GM12878 (cell line): ENCODE measurements at regions not wholly inside any gene's neighbourhood (a gene's known extent, or its start where the extent isn't known, plus 50 kb on each side); places are given as distances from the start of the nearest gene placed in this dataset.

Experiments
- ATAC-seq: fragments of 200-7000 bp; cut with Tn5 transposase; 3 replicates; pipeline ENCODE4 v1.9.1; 2020; ENCODE audit warnings: mild to moderate bottlenecking, moderate library complexity
- BruUV-seq: library from RNA; stranded (reverse); fragments of 400-500 nt; replicated peaks from 2 replicates; lab custom pipeline; 2021; lab: Mats Ljungman, UMichigan
- CTCF ChIA-PET: fragments of 300-600 bp; sonication (Branson Sonifier 250); formaldehyde crosslinking; extraction: SDS; loops from one replicate; lab custom pipeline; 2021; ENCODE audit warnings: inconsistent platforms; lab: Yijun Ruan, JAX
- POLR2A ChIA-PET: fragments of 350-600 bp; formaldehyde crosslinking; extraction: SDS; loops from one replicate; lab custom pipeline; 2021; ENCODE audit warnings: inconsistent platforms; lab: Charles Lee
- RAD21 ChIA-PET: fragments of 300-600 bp; sonication (Branson Sonifier 250); formaldehyde crosslinking; loops from one replicate; lab custom pipeline; 2023; ENCODE audit warnings: antibody characterized with exemption; ENCODE audit not compliant: unreplicated experiment; lab: Charles Lee
- SMC1A ChIA-PET: fragments of 300-600 bp; sonication (Branson Sonifier 250); formaldehyde crosslinking; loops from one replicate; lab custom pipeline; 2023; ENCODE audit not compliant: unreplicated experiment, uncharacterized antibody; lab: Charles Lee
- DNase-seq: peaks from one replicate; pipeline ENCODE4 v3.0.0-alpha.2; 2011; ENCODE audit warnings: low read depth, low spot score
- FAIRE-seq: peaks from 3 replicates; lab custom pipeline; 2011; peaks lifted over from hg19 to GRCh38; lab: Jason Lieb, UNC
- H2AFZ ChIP-seq: 2 replicates; pipeline ENCODE4 v1.6.0; 2011; ENCODE audit warnings: low read depth, low read length, control low read depth; ENCODE audit not compliant: control insufficient read depth
- H3K27ac ChIP-seq: 2 replicates; pipeline ENCODE4 v1.5.1; 2011; ENCODE audit warnings: control low read depth; ENCODE audit not compliant: control insufficient read depth, insufficient read depth
- H3K27me3 ChIP-seq, 2 experiments: replicated peaks in 1 of 2; 2 replicates each; pipeline versions ENCODE4 v1.6.0 to v1.6.1; 2011; ENCODE audit warnings: low read length in 1 of 2; ENCODE audit not compliant: control insufficient read depth in 2 of 2, insufficient read depth in 2 of 2
- H3K36me3 ChIP-seq, 2 experiments: 2 replicates each; pipeline ENCODE4 v1.5.1; 2011; ENCODE audit warnings: low read length in 1 of 2; ENCODE audit not compliant: control insufficient read depth in 2 of 2, insufficient read depth in 2 of 2
- H3K4me1 ChIP-seq: 2 replicates; pipeline ENCODE4 v1.6.1; 2011; ENCODE audit warnings: mild to moderate bottlenecking, low read length, moderate library complexity, mixed read lengths; ENCODE audit not compliant: control insufficient read depth, insufficient read depth
- H3K4me2 ChIP-seq: 2 replicates; pipeline ENCODE4 v1.6.0; 2011; ENCODE audit warnings: control low read depth; ENCODE audit not compliant: control insufficient read depth, insufficient read depth
- H3K4me3 ChIP-seq: fragments of 200-600 bp; sonication (generic); 2 replicates; pipeline ENCODE4 v1.5.1; 2016
- H3K79me2 ChIP-seq: 2 replicates; pipeline ENCODE4 v1.6.0; 2011; ENCODE audit warnings: low read length; ENCODE audit not compliant: control insufficient read depth, insufficient read depth
- H3K9ac ChIP-seq: 2 replicates; pipeline ENCODE4 v1.8.0; 2011; ENCODE audit warnings: low read length, control low read depth, mixed read lengths; ENCODE audit not compliant: control insufficient read depth, insufficient read depth
- H3K9me3 ChIP-seq: replicated peaks from 3 replicates; pipeline ENCODE4 v1.5.1; 2011; ENCODE audit warnings: mild to moderate bottlenecking, low read length; ENCODE audit not compliant: control insufficient read depth, insufficient read depth
- H4K20me1 ChIP-seq: 2 replicates; pipeline ENCODE4 v1.6.0; 2011; ENCODE audit not compliant: control insufficient read depth, insufficient read depth
- BRCA1 ChIP-seq: IDR thresholded peaks from 2 replicates; pipeline ENCODE4 v1.6.1; 2011; ENCODE audit warnings: low read depth, low read length, improper control_type of control experiment
- CHD2 ChIP-seq: IDR thresholded peaks from 2 replicates; pipeline ENCODE4 v1.6.1; 2011; ENCODE audit warnings: low read depth, low read length, improper control_type of control experiment, borderline replicate concordance
- CREM ChIP-seq: IDR thresholded peaks from 2 replicates; pipeline ENCODE4 v1.6.1; 2014; ENCODE audit warnings: antibody characterized with exemption, low read depth
- EGR1 ChIP-seq, 2 experiments: IDR thresholded peaks; 1 replicate in 1 of 2; 2 replicates in 1 of 2; pipeline ENCODE4 v1.6.1; 2011 to 2012; ENCODE audit warnings: low read depth in 2 of 2, low read length in 2 of 2, borderline replicate concordance in 1 of 2, mild to moderate bottlenecking in 1 of 2, moderate library complexity in 1 of 2
- IRF4 ChIP-seq: IDR thresholded peaks from 2 replicates; pipeline ENCODE4 v1.6.1; 2011; ENCODE audit warnings: low read depth, low read length
- MLLT1 ChIP-seq: fragments of 450-650 bp; IDR thresholded peaks from 2 replicates; pipeline ENCODE4 v1.6.1; 2016; ENCODE audit warnings: mild to moderate bottlenecking
- NR2F1 ChIP-seq: fragments of 450-650 bp; conservative IDR thresholded peaks from 2 replicates; pipeline ENCODE4 v1.6.1; 2017; ENCODE audit warnings: mild to moderate bottlenecking
- POLR2AphosphoS5 ChIP-seq: IDR thresholded peaks from 2 replicates; pipeline ENCODE4 v1.6.1; 2011; ENCODE audit warnings: mild to moderate bottlenecking, low read length, inconsistent platforms
- RAD21 ChIP-seq: IDR thresholded peaks from 2 replicates; pipeline ENCODE4 v1.6.1; 2011; ENCODE audit warnings: mild to moderate bottlenecking, low read depth, low read length, moderate library complexity; ENCODE audit not compliant: insufficient read depth
- RELA ChIP-seq: fragments of 450-650 bp; IDR thresholded peaks from 2 replicates; pipeline ENCODE4 v1.8.0; 2014; ENCODE audit warnings: borderline replicate concordance; ENCODE audit not compliant: partially characterized antibody
- SIN3A ChIP-seq: IDR thresholded peaks from 2 replicates; pipeline ENCODE4 v1.6.1; 2012; ENCODE audit warnings: low read depth, low read length, improper control_type of control experiment
- SMARCA5 ChIP-seq: fragments of 450-650 bp; IDR thresholded peaks from 2 replicates; pipeline ENCODE4 v1.6.1; 2017; ENCODE audit warnings: mild to moderate bottlenecking
- WGBS: methylation state at CpG from one replicate; pipeline ENCODE4 v1.1.6; 2016; ENCODE audit warnings: low lambda C conversion rate; ENCODE audit not compliant: insufficient replicate concordance, insufficient coverage; ENCODE audit errors: missing lambda C conversion rate; 5-methylcytosine and 5-hydroxymethylcytosine counted together
- in situ Hi-C: fragments of 300-500 bp; cut with MboI; formaldehyde crosslinking; loops from 9 replicates; pipeline ENCODE4 v1.14.3; 2018; ENCODE audit warnings: mixed read lengths
- intact Hi-C: fragments of 100-400 bp; cut with micrococcal nuclease; formaldehyde crosslinking; loops from one replicate; pipeline ENCODE4 v1.14.2; 2022; ENCODE audit not compliant: unreplicated experiment
- TF ChIP-seq, protein P1 (sequence below), 3 experiments: IDR thresholded peaks in 2 of 3; conservative IDR thresholded peaks in 1 of 3; 2 replicates each; pipeline ENCODE4 v1.5.1; 2011; ENCODE audit warnings: low read depth in 3 of 3, low read length in 3 of 3, mild to moderate bottlenecking in 3 of 3, control low read depth in 2 of 3, moderate library complexity in 2 of 3, inconsistent platforms in 1 of 3, mixed read lengths in 1 of 3; ENCODE audit not compliant: control insufficient read depth in 2 of 3, insufficient read depth in 1 of 3; ENCODE audit errors: extremely low read depth in 1 of 3
- TF ChIP-seq, protein P2 (sequence below): fragments of 450-650 bp; IDR thresholded peaks from 2 replicates; pipeline ENCODE4 v1.6.1; 2017; ENCODE audit warnings: mild to moderate bottlenecking, moderate library complexity
- TF ChIP-seq, protein P3 (sequence below): fragments of 450-650 bp; conservative IDR thresholded peaks from 2 replicates; pipeline ENCODE4 v1.6.1; 2017; ENCODE audit warnings: mild to moderate bottlenecking, moderate library complexity

DNA sequence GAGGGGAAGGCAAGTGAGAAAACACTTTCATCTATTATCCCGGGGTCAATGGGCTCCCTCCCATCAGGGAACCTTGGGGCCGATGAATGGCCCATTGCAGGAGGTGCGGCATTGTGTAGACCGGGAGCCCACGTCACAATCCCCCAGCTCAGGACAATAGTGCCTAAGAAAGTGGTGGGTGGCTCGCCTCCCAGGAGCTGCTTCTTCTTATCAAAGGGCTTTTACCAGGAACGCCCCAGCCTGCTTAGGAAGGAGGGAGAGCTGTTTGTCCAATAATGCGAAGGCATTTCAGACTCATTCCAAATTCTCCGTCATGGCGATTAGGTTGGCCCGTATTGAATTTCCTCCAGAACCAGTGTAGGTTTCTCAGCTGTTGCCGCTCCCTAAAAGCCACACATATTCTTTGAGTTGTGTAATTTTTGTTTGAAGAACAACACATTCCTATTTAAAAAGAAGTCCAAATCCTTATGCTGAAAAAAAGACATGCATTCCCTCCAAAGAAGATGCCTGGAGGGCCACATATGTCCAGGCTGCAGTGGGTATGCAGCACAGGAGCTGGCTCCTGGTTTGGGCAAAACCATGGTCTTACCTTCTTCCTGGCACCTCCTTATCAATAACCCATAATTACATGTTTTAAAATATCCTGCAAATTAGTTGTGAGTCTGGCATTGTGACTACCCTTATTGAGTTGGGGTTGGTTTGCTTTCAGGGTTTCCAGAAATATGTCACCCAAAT, 264.7 kb downstream of the MYCN start:
- ChIA-PET RAD21 (no interaction called here), CTCF (no interaction called here), POLR2A (no interaction called here), SMC1A (no interaction called here)
- Histone ChIP-seq H2AFZ (no peak overlapping the region), H3K9me3 (no peaks in the 10 kb centered on the region), H3K4me1 (no peaks in the 10 kb centered on the region), H3K27ac (no peak overlapping the region), H3K4me2 (no peak overlapping the region), H3K27me3 (no peaks in the 10 kb centered on the region), H4K20me1 (no peaks in the 10 kb centered on the region), H3K9ac (no peak overlapping the region), H3K4me3 (no peak overlapping the region), H3K79me2 (no peaks in the 10 kb centered on the region), H3K36me3 (no peaks in the 10 kb centered on the region)
- in situ Hi-C loops = no loop called here
- DNase-seq (no peak), FAIRE-seq (no peak), ATAC-seq (no peak)
- no TSS peak for BruUV-seq
- intact Hi-C loops = no loop called here
- WGBS = 61% methylated on average over 12 of the region's 12 CpGs
- TF ChIP-seq IRF4 (no peak), RELA (no peak), POLR2AphosphoS5 (no peak), NR2F1 (no peak), EGR1 (IDR thresholded peaks at IDR 0.05; ENCODE audit: borderline replicate concordance in 1 of 2, low read depth in 2 of 2, low read length in 2 of 2) (no peak), CREM (no peak), RAD21 (no peak), BRCA1 (no peak), SIN3A (no peak), MLLT1 (no peak), CHD2 (no peak), SMARCA5 (no peak)
- TF ChIP-seq, protein P1, sequence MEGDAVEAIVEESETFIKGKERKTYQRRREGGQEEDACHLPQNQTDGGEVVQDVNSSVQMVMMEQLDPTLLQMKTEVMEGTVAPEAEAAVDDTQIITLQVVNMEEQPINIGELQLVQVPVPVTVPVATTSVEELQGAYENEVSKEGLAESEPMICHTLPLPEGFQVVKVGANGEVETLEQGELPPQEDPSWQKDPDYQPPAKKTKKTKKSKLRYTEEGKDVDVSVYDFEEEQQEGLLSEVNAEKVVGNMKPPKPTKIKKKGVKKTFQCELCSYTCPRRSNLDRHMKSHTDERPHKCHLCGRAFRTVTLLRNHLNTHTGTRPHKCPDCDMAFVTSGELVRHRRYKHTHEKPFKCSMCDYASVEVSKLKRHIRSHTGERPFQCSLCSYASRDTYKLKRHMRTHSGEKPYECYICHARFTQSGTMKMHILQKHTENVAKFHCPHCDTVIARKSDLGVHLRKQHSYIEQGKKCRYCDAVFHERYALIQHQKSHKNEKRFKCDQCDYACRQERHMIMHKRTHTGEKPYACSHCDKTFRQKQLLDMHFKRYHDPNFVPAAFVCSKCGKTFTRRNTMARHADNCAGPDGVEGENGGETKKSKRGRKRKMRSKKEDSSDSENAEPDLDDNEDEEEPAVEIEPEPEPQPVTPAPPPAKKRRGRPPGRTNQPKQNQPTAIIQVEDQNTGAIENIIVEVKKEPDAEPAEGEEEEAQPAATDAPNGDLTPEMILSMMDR (IDR thresholded peaks at IDR 0.05 in 2 of 3, conservative IDR thresholded peaks at IDR 0.05 in 1 of 3; ENCODE audit: control insufficient read depth in 2 of 3, extremely low read depth in 1 of 3, insufficient read depth in 1 of 3, low read depth in 3 of 3, low read length in 3 of 3) = no peak
- TF ChIP-seq, protein P2, sequence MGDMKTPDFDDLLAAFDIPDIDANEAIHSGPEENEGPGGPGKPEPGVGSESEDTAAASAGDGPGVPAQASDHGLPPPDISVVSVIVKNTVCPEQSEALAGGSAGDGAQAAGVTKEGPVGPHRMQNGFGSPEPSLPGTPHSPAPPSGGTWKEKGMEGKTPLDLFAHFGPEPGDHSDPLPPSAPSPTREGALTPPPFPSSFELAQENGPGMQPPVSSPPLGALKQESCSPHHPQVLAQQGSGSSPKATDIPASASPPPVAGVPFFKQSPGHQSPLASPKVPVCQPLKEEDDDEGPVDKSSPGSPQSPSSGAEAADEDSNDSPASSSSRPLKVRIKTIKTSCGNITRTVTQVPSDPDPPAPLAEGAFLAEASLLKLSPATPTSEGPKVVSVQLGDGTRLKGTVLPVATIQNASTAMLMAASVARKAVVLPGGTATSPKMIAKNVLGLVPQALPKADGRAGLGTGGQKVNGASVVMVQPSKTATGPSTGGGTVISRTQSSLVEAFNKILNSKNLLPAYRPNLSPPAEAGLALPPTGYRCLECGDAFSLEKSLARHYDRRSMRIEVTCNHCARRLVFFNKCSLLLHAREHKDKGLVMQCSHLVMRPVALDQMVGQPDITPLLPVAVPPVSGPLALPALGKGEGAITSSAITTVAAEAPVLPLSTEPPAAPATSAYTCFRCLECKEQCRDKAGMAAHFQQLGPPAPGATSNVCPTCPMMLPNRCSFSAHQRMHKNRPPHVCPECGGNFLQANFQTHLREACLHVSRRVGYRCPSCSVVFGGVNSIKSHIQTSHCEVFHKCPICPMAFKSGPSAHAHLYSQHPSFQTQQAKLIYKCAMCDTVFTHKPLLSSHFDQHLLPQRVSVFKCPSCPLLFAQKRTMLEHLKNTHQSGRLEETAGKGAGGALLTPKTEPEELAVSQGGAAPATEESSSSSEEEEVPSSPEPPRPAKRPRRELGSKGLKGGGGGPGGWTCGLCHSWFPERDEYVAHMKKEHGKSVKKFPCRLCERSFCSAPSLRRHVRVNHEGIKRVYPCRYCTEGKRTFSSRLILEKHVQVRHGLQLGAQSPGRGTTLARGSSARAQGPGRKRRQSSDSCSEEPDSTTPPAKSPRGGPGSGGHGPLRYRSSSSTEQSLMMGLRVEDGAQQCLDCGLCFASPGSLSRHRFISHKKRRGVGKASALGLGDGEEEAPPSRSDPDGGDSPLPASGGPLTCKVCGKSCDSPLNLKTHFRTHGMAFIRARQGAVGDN = no peak
- TF ChIP-seq, protein P3, sequence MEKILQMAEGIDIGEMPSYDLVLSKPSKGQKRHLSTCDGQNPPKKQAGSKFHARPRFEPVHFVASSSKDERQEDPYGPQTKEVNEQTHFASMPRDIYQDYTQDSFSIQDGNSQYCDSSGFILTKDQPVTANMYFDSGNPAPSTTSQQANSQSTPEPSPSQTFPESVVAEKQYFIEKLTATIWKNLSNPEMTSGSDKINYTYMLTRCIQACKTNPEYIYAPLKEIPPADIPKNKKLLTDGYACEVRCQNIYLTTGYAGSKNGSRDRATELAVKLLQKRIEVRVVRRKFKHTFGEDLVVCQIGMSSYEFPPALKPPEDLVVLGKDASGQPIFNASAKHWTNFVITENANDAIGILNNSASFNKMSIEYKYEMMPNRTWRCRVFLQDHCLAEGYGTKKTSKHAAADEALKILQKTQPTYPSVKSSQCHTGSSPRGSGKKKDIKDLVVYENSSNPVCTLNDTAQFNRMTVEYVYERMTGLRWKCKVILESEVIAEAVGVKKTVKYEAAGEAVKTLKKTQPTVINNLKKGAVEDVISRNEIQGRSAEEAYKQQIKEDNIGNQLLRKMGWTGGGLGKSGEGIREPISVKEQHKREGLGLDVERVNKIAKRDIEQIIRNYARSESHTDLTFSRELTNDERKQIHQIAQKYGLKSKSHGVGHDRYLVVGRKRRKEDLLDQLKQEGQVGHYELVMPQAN = no peak
